COR-L47 (cell line): ENCODE measurements at regions not wholly inside any gene's neighbourhood (a gene's known extent, or its start where the extent isn't known, plus 50 kb on each side); places are given as distances from the start of the nearest gene placed in this dataset.

ENCODE experiments used
- DNase-seq: peaks from one replicate; lab custom pipeline; 2025; lab: John Stamatoyannopoulos, UW

GRCh38 chr2:147502711-147503290 lies 342.0 kb upstream of the ACVR2A start:
- no peak for DNase-seq

GRCh38 chr2:147501968-147502367 lies 342.9 kb upstream of the ACVR2A start:
- no peak for DNase-seq

- no peak for DNase-seq
Measured at GRCh38 chr2:147500819-147501395, 343.9 kb upstream of the ACVR2A start.

- DNase-seq = no peak
Measured at GRCh38 chr2:147500229-147500628, 344.6 kb upstream of the ACVR2A start.

- DNase-seq = no peak
Measured at GRCh38 chr2:147499785-147500184, 345.0 kb upstream of the ACVR2A start.

GRCh38 chr2:147495734-147496133 lies 349.1 kb upstream of the ACVR2A start:
- DNase-seq = no peak

- no peak for DNase-seq
Measured at GRCh38 chr2:147492471-147492870, 352.4 kb upstream of the ACVR2A start.

GRCh38 chr2:147491506-147491905 lies 353.3 kb upstream of the ACVR2A start:
- no peak for DNase-seq

GRCh38 chr2:147490401-147491261 lies 354.2 kb upstream of the ACVR2A start:
- no peak for DNase-seq

GRCh38 chr2:147488472-147488871 lies 356.4 kb upstream of the ACVR2A start:
- DNase-seq = no peak

- DNase-seq = no peak
Measured at GRCh38 chr2:147487978-147488289, 356.9 kb upstream of the ACVR2A start.

GRCh38 chr2:147487286-147487977 lies 357.4 kb upstream of the ACVR2A start:
- no peak for DNase-seq

GRCh38 chr2:147485210-147485851 lies 359.5 kb upstream of the ACVR2A start:
- DNase-seq = no peak

- DNase-seq = no peak
Measured at GRCh38 chr2:147483911-147484310, 360.9 kb upstream of the ACVR2A start.

- no peak for DNase-seq
Measured at GRCh38 chr2:147482916-147483669, 361.7 kb upstream of the ACVR2A start.

- peak; percentile 21 for DNase-seq
Measured at GRCh38 chr2:147482111-147482895, 362.5 kb upstream of the ACVR2A start.

GRCh38 chr2:147479358-147479757 lies 365.5 kb upstream of the ACVR2A start:
- no peak for DNase-seq

GRCh38 chr2:147473075-147473474 lies 371.8 kb upstream of the ACVR2A start:
- no peak for DNase-seq

- DNase-seq = no peak
Measured at GRCh38 chr2:147471126-147471525, 373.7 kb upstream of the ACVR2A start.

- DNase-seq = peak; percentile 87
Measured at GRCh38 chr2:147469471-147469870, 375.4 kb upstream of the ACVR2A start.

GRCh38 chr2:147468963-147469362 lies 375.9 kb upstream of the ACVR2A start:
- no peak for DNase-seq
